ENCODE measurements at regions not wholly inside any gene's neighbourhood (a gene's known extent, or its start where the extent isn't known, plus 50 kb on each side); places are given as distances from the start of the nearest gene placed in this dataset.

GRCh38 chr6:14228571-14228970 lies 111.0 kb downstream of the CD83 start:
- TF ChIP-seq ZNF565 (CRISPR knock-in tag; conservative IDR thresholded peaks at IDR 0.05; ENCODE audit: low read depth) (no peak), TSHZ2 (CRISPR knock-in tag; IDR thresholded peaks at IDR 0.05) (no peak), CREB5 (CRISPR knock-in tag; IDR thresholded peaks at IDR 0.05; ENCODE audit: low read depth) (no peak), ARNTL (CRISPR knock-in tag; IDR thresholded peaks at IDR 0.05; ENCODE audit: borderline replicate concordance, low read depth) (no peak), OSR1 (CRISPR knock-in tag; IDR thresholded peaks at IDR 0.05) (no peak), CSDC2 (CRISPR knock-in tag; IDR thresholded peaks at IDR 0.05) (no peak), GLIS3 (CRISPR knock-in tag; IDR thresholded peaks at IDR 0.05) (no peak), SNAI2 (CRISPR knock-in tag; IDR thresholded peaks at IDR 0.05) (no peak), ESRRG (CRISPR knock-in tag; IDR thresholded peaks at IDR 0.05) (no peak), ZC3H10 (CRISPR knock-in tag; IDR thresholded peaks at IDR 0.05) (no peak), ZFP3 (CRISPR knock-in tag; IDR thresholded peaks at IDR 0.05) (no peak), ZNF70 (CRISPR knock-in tag; IDR thresholded peaks at IDR 0.05) (no peak), RARB (CRISPR knock-in tag; IDR thresholded peaks at IDR 0.05) (no peak), POU6F1 (CRISPR knock-in tag; IDR thresholded peaks at IDR 0.05; ENCODE audit: borderline replicate concordance, low read depth) (no peak), TCF4 (CRISPR knock-in tag; IDR thresholded peaks at IDR 0.05; ENCODE audit: borderline replicate concordance) (no peak), ZNF8 (CRISPR knock-in tag; IDR thresholded peaks at IDR 0.05) (no peak), ISL1 (CRISPR knock-in tag; IDR thresholded peaks at IDR 0.05) (no peak), ZFP30 (CRISPR knock-in tag; IDR thresholded peaks at IDR 0.05) (no peak), PATZ1 (CRISPR knock-in tag; IDR thresholded peaks at IDR 0.05; ENCODE audit: borderline replicate concordance) (no peak), TOX (CRISPR knock-in tag; IDR thresholded peaks at IDR 0.05; ENCODE audit: borderline replicate concordance) (no peak)
- no peak for ATAC-seq

GRCh38 chr6:14231071-14231483 lies 113.5 kb downstream of the CD83 start:
- ATAC-seq: no peak
- TF ChIP-seq CREB5 (CRISPR knock-in tag; IDR thresholded peaks at IDR 0.05; ENCODE audit: low read depth): no peak
- TF ChIP-seq ZFP3 (CRISPR knock-in tag; IDR thresholded peaks at IDR 0.05): no peak
- TF ChIP-seq ZC3H10 (CRISPR knock-in tag; IDR thresholded peaks at IDR 0.05): no peak
- no peak for TF ChIP-seq SNAI2 (CRISPR knock-in tag; IDR thresholded peaks at IDR 0.05)
- TF ChIP-seq CSRNP3 (CRISPR knock-in tag; IDR thresholded peaks at IDR 0.05): no peak
- TF ChIP-seq GLIS3 (CRISPR knock-in tag; IDR thresholded peaks at IDR 0.05): no peak
- no peak for TF ChIP-seq POU6F1 (CRISPR knock-in tag; IDR thresholded peaks at IDR 0.05; ENCODE audit: borderline replicate concordance, low read depth)
- no peak for TF ChIP-seq ZNF70 (CRISPR knock-in tag; IDR thresholded peaks at IDR 0.05)
- no peak for TF ChIP-seq PPARA (CRISPR knock-in tag; IDR thresholded peaks at IDR 0.05; ENCODE audit: borderline replicate concordance)
- no peak for TF ChIP-seq ZNF8 (CRISPR knock-in tag; IDR thresholded peaks at IDR 0.05)
- no peak for TF ChIP-seq OSR1 (CRISPR knock-in tag; IDR thresholded peaks at IDR 0.05)
- TF ChIP-seq TCF4 (CRISPR knock-in tag; IDR thresholded peaks at IDR 0.05; ENCODE audit: borderline replicate concordance): no peak
- TF ChIP-seq TSHZ2 (CRISPR knock-in tag; IDR thresholded peaks at IDR 0.05): no peak
- TF ChIP-seq ZNF565 (CRISPR knock-in tag; conservative IDR thresholded peaks at IDR 0.05; ENCODE audit: low read depth): no peak
- TF ChIP-seq TOX (CRISPR knock-in tag; IDR thresholded peaks at IDR 0.05; ENCODE audit: borderline replicate concordance): no peak
- no peak for TF ChIP-seq ARNTL (CRISPR knock-in tag; IDR thresholded peaks at IDR 0.05; ENCODE audit: borderline replicate concordance, low read depth)
